Dedifferentiated amniotic fluid mesenchymal stem cell (primary cell): ENCODE measurements at regions not wholly inside any gene's neighbourhood (a gene's known extent, or its start where the extent isn't known, plus 50 kb on each side); places are given as distances from the start of the nearest gene placed in this dataset.
A peak's percentile ranks its signal among the peaks of the same experiment; 100 is the strongest.
"Not testable (repeated sequence)": the region's sequence is repeated elsewhere in the genome, so short reads cannot be mapped to it uniquely, and the experiment has no call there.

ENCODE experiments used
- DNase-seq: peaks from one replicate; pipeline ENCODE4 v3.0.0-alpha.2; 2016; ENCODE audit errors: extremely low spot score

DNA sequence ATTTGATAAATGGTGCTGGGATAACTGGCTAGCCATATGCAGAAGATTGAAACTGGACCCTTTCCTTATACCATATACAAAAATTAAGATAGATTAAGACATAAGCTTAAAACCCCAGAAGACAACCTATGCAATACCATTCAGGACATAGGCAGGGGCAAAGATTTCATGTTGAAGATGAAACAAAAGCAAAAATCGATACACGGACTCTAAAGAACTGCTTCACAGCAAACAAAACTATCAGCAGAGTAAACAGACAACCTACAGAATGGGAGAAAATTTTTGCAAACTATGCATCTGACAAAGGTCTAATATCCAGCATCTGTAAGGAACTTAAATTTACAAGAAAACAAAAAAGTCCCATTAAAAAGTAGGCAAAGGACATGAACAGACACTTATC lies 255.9 kb downstream of the TINAG start:
- DNase-seq, result not testable (repeated sequence)

DNA sequence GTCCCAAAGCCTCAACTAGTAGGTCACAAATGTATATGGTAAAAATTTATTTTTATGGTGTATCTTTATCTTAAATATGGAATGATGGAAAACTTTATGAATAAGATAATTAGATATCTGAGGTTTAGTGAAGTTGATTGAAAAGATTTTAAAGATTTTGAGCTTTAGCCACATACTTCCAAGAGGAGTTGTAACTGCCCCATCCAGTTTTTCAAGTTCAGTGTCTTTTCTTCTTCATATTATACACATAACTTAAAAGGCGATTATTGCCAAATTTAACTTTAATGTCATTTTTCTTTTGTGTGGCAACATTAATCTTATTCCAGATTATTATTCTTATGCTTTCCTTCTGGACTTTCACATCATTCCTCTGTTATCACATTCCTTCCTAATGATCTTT lies 266.4 kb downstream of the TINAG start:
- no peak for DNase-seq

DNA sequence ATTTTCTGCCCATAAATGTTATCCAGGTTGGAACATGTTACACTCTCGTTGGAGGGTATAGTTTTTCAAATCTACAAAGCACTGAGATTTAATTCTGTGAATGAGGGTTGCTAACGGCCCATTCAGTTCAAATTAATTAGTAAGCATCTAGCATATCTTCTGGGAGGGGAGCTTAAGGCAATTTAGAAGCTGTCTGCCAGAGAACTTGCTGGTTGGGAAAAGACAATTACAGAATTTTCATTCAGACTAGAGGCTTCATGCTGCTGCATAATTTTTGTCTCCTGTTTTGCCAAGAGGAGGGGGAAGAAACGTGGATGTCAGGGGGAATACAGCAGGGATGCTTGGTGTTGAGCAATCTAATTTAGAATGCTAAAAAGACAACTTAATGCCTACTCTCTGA lies 268.3 kb upstream of the FAM83B start:
- no peak for DNase-seq

DNA sequence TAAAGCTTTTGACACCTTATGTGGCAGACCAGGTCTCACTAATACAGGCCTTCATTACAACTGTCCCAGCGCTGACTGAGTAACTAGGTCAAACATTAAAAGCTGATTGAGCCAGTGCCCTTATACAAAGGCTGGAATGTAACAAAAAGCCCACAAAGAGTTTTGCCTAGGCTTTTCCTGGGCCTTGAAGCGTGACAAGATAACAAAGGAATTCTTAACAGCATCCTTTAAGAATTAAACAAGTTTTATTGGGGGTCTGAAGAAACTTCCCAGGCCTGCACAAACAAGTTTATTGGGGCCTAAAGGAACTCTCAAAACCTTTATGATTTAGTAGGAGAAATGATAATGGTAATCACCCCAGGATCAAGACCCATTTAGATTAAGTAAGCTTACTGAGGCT lies 267.6 kb upstream of the FAM83B start:
- DNase-seq, result no peak

DNA sequence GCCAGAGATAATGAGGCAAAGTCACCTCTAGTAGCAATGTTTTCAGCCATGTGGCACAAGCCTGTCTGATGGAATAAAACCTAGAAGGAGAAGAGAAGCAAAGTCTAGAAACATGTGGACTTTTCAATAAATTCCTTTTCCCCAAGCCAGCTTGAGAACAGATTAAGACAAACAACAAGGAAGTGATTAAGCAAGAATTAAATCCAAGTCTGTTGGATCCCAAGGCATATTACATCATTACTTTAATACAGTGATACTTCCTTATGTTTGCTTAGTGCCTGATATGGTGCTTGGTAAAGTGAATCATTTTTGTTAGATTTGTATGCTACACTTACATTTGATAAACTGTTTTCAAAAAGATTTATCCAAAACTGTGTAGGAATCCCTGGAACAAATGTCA lies 260.3 kb upstream of the FAM83B start:
- peak; percentile 44 for DNase-seq

DNA sequence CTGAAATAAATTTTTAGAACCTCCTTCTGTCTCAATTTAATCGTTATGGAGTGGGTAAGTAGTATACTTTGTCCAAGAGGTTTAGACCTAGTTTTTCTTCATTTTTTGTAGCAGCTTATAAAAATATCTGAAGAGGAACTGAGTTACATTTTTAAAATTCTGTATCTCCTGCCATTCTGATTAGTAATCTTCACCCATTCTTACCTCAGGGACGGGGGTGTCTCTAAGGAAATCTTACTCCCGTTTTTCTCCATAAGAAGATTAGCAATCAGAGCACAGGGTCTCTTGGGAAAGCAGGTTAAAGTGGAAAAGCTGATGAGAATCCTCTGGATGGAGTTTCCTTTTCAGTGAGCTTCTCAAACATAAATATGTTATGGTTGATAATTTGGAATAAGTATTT lies 259.3 kb upstream of the FAM83B start:
- no peak for DNase-seq

DNA sequence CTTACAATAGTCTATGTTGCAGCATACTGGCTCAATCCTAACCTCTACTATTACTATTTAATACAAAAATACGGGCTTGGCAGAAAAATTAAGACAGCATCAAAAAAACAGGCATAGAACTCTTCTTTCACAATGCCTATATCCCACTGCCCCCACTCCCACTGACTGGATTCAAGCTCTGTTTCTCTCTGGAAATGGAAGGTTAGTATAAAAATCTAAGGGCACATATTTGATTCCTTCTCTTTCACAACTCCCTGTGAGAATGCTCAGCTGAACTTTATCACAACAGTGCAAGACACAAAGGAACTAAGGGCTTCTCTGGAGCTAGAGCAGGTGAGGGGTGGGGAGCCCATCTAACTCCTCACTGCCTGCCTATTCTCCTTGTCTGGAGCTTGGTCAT lies 258.4 kb upstream of the FAM83B start:
- DNase-seq, result no peak

DNA sequence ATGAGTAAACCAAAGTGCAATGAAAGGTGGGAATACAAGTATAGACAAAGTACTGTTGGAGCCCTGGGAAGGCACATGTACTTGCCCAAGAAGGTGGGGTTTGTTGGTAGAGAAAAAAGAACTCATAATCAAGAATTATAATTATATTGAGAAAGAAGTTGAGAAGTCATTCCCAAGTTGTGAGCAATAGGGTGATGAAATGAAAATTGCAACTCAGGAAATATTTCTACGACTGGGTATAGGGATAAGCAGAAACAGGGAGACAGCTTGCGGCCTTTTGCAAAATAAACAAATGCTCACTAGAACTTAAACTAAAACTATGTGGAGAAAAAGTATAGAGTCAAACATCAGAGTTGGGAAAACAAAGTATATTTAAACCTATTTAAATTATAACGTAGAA lies 250.7 kb upstream of the FAM83B start:
- peak; percentile 91 for DNase-seq

DNA sequence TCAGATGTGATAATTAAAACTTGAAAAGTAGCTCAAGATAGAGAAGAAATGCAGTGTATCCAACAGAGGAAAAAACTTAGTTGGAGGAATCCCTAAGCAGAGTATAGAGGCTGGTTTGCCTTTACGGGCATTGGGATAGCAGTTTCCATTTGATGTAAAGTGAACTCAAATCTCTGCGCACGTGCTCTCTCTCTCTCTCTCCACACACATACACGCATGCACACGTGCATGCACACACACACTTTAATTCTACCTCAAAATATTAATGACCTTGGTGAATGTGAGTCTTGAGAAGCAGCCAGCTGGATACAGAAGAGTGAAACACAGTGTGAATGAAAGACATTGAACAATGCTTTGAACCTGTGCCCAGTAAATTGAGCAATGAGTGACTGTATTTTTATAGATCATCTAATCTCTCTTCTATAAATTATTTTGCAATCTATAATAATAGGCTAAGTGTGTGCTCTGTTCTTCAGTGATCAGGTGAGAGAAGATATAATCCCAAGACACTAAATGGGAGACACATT lies 247.7 kb upstream of the FAM83B start:
- no peak for DNase-seq

DNA sequence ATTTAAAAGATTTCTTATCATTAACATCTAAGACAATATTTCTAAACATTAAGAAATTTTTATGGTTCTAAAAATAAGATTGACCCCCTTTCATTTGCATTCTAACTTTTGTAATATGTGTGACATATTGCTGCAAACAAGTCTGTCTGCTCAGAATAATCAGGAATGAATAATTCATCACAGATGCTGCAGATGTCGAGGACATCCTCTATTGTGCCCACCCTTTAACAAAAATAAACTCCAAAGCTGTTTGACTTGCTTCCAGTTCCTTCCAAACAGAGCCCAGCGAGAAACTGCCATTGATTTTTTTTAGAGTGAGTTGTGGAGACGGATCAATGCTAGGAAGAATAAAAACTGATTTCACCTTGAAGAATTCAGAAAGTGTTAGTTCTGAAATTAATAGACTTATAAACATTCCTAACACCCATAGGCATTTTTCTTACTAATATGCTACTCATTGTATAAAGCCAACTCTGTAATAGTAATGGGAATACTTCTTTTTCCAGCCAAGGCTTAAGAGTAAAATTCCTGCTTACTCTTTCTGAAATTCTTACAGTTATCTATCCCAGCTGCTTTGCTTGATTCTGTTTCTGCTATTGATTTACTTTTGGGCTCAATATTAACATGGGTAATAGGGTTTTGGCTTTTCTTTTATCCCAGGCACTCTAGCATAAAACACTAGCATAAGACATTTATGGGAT lies 244.8 kb upstream of the FAM83B start:
- no peak for DNase-seq

DNA sequence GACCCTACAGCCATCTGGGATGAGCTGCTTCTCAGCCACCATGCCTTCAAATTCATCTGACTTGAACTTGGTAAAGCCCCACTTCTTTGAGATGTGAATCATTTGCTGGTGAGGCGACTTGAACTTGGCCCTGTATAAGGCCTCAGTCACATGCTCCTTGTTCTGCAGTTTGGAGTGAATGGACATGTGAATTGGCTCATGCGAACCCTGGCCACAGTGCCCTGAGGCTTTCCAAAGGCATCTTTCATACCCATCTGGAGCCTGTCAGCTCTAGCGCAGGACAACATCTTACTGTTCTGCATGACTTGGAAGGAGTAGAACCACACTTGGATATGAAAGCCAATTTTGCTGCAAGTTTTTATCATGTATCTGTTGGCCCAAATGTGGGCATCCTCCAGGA lies 244.0 kb upstream of the FAM83B start:
- no peak for DNase-seq

DNA sequence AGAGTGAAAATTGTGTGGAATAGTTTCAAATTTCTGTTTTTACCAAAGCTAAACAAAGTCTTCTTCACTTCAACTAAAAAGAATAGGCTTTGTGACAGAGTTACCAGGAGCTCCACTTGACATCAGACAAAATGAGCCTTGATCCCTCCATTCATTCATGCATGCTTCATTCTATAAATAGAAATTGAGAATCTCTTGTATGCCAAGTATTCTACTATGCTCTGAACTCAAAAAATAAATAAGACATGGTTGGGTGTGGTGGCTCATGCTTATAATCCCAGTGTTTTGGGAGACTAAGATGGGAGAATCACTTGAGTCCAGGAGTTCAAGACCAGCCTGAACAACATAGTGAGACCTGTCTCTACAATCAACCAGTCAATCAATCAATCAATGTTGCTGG lies 236.6 kb upstream of the FAM83B start:
- DNase-seq, result no peak

DNA sequence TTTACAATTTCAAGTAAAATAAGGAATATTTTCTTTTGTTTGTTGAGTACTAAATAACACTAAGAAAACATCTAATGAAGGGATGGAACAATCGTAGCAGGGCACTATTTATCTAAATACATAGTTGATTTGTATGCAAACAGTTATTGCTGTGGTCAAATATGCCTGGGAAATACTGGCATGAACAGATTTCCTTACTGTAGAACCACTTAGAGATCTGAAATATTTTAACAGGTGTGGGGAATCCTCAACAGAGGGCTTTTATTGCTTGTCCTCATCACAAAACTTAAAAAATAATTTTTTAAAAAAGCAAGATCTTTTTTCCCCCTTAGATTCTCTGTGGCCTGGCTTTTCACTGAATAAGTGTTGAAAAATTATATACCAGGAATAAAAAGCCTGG lies 233.0 kb upstream of the FAM83B start:
- no peak for DNase-seq

DNA sequence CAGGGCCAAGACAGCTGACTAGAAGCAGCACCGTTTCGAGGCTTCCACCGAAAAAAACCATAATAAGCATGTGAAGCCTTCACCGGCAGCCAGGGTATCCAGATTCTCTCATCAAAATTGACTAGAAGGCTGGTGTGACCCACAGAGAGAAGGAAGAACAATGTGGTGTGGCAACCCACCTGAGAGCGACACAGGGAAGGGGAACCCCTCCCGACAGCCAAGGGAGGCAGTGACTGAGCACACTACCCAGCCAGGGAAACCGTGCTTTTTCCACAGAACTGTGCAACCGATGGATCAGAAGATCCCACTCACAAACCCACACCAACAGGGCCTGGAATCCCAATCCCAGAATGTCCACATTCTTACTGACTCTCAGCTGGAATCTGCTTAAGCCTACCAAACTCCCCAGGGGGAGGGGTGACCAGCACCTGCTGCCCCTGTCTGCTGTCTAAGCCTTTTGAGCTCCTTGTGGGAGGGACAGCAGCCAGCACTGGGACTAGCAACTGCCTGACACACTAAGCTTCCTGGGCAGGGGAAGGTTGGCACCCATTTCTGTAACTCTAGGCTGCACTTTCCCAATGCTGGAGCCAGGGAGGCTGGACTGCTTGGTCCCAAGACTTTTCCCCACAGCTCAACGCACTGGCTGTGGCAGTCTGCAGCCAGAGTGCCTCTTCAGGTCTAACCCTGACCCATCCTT lies 231.9 kb upstream of the FAM83B start:
- DNase-seq, result no peak

DNA sequence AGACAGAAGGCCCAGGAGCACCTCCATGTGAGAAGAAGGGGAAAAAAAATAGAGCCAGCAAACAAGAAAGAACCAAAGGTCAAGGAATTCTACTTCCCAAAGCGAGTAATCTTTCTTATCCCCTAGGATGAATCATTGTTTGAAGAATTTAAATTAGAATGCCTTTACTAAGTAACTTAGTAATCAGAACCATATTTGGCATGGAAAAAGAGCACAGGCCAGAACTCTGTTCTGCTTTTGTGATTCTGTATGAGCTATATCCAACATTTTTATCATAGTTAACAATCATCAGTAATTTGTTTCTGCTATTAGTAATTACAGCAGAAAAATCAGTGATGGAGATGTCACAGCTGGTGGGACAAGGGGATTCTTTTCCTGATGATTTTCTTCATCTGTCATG lies 228.8 kb upstream of the FAM83B start:
- peak; percentile 86 for DNase-seq

DNA sequence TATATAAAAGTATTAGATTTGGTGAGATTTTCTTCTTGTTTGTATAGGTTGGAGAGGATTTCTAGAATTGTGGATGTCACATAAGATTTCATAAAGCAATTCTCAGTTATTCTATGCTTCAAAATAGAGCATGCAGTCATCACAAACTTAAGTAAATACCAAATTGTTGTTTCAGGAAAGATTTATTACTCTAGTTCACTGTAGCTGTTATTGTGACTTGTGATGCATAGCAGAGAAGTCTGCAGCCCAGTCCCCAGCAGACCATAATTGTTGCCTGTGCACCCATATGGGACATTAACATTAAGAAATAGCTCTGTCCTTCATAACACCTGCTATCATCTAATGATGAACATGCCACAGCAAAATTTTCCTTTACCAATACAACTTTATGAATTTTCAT lies 228.0 kb upstream of the FAM83B start:
- DNase-seq, result no peak

DNA sequence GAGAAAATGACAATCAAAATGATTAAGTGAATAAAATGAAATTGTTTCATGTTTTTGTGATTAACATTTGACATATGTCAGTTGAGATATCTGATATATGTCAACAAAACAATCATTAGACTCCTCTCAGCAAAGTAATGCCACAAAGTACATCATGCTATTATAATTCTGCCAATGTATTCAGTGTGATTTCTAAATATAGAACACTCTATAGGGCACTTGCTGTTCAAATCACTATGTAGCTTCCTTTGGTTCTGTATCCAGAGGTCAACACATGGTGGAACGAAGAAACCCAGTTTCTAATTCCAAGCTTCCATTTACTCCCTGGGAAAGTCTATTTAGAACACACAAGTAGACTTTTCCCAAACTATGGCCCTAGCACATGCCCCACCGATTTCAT lies 227.5 kb upstream of the FAM83B start:
- DNase-seq, result no peak

DNA sequence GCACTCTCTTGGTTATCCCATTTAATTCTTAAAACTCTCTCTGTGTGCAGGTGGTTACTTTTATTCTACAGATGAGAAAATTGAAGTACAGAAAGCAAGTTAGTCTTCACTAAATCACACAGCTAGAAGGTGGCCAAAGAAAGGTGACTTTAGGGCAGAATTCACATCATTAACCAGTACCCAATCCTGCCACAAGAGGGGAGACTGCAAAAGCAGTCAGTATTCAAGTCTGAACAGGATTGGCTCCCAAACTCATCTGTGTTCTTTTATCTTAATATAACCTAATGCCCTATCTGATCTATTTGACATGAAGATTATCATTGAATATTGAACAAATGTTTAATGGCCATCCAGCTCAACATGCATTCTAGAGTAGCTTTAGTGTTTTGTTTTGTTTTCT lies 225.3 kb upstream of the FAM83B start:
- no peak for DNase-seq

DNA sequence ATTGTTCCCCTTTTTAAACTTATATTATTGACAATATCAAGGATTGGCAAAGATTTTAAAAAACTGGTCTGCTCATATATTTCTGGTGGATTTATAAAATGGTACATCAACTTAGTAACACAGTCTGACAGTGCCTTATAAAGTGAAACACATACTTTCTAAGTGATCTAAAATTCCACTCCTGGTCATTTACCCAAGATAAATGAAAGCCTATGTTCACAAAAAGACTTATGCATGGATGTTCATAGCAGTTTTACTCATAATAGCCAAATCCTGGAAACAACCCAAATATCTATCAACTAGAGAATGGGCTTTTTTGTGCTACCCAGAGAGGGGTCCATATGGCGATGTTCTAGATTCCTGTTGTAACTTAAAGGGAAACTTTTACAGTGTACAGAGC lies 222.4 kb upstream of the FAM83B start:
- DNase-seq, result no peak

DNA sequence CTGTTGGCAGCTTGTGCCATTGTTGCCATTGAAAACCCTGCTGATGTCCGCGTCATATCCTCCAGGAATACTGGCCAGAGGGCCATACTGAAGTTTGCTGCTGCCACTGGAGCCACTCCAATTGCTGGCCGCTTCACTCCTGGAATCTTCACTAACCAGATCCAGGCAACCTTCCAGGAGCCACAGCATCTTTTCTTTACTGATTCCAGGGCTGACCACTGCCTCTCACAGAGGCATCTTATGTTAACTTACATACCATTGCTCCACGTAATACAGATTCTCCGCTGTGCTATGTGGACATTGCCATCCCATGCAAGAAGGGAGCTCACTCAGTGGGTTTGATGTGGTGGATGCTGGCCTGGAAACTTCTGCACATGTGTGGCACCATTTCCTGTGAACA lies 221.8 kb upstream of the FAM83B start:
- DNase-seq, result no peak

DNA sequence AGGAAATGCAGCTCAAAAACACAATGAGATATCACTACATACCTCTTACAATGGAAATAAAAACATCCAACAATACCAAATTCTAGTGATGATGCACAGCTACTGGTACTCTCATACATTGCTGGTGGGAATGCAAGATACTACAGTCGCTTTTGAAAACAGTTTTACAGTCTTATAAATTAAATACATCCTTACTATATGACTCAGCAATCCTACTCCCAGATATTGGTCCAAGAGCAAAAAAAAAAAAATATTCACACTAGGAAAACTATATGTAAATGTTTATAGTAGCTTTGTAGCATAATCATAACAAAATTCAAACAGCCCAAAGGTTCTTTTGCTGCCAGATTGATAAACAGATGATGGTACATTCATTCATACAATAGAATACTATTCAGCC lies 217.4 kb upstream of the FAM83B start:
- no peak for DNase-seq

DNA sequence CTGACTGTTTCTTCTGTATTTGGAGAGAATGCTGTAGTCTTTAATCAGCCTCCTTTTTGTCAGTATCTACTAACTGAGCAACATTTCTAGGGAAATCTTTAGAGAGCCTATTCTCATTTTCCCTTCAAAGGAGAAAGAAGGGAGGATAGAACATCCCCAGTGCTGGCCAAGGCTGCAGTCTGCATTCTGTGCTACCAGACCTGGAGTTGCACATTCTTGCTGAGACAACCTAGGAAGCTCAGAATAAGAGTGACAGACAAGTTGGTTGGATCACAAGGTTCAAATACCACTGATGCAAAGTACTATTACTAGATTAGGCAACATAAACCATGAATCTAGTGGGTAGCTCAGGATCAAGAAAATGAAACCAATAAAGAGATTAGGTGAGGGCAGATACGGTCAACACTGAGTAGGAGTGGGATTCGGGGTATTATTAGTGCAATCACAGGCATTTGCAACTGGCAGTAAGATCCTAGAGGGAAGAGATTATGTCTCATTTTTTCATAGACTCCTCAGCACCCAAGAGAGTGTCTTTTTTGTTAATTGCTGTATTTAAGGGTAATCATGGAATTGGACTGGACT lies 213.5 kb upstream of the FAM83B start:
- DNase-seq, result no peak

DNA sequence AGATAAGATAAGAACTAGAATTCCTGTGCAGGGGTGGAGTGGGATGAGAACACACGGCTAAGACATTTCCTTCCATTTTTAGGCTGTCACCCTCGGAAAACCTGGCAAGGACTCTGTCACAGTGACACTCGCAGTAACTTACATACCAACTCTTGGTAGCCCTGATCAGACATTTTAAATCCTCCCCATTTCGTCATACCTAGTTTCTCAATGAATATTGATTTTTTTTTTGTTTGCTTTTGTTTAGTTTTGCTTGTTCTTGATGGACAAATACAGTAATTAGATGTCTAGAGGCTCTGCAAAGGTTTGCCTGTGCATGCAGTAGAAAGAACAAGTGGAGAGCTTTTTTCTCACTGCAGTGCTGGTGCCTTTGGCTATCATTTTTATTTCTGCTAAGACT lies 213.0 kb upstream of the FAM83B start:
- DNase-seq, result no peak
